GM12873 (cell line): ENCODE measurements at regions not wholly inside any gene's neighbourhood (a gene's known extent, or its start where the extent isn't known, plus 50 kb on each side); places are given as distances from the start of the nearest gene placed in this dataset.

ENCODE experiments used
- CTCF ChIP-seq: IDR thresholded peaks from 2 replicates; pipeline ENCODE4 v1.5.1; 2012; ENCODE audit warnings: low read depth, mild to moderate bottlenecking, moderate library complexity, low read length, control low read depth; ENCODE audit not compliant: insufficient read depth; ENCODE audit errors: missing control alignments

- no peak for TF ChIP-seq CTCF
These were observed 325.7 kb upstream of the RGS6 start for GRCh38 chr14:71606575-71606974.

DNA sequence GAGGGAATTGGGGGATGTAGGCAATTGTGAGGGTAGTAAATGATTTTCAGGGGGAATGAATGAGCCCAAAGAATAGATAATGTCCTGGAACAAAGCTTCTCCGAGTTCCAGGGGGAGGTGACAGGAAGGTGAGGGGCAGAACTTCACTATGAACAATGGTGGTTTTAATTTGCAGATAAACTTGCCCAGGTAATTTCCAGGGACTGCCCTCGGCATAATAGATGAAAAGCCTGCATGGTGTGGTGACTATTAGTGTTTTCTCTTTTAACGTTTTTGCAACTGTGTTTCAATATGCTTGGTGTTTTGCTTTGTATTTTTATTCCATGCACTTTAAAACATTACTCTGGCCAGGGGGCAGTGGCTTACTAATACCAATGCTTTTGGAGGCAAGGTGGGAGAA, 325.2 kb upstream of the RGS6 start:
- TF ChIP-seq CTCF = no peak

- TF ChIP-seq CTCF = no peak
These were observed 322.1 kb upstream of the RGS6 start for GRCh38 chr14:71610149-71610548.

DNA sequence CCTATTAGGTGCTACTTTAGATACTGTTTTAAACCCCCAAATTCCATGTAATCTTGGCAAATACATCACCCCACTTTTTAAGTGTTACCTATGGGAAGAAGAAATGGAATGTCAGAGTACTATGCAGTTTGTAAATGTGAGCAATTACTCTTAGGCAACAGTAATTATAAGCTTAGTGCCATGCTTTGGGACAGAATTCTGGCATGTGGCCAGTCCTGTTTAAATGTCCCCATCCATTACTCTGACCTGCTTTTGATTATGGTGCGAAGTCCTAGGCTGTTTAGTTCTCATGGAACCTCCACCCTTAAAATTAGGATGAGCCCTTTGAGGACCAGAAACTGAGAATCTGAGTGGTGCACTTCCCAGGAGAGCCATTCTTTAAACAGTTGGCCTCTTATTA, 321.4 kb upstream of the RGS6 start:
- no peak for TF ChIP-seq CTCF

DNA sequence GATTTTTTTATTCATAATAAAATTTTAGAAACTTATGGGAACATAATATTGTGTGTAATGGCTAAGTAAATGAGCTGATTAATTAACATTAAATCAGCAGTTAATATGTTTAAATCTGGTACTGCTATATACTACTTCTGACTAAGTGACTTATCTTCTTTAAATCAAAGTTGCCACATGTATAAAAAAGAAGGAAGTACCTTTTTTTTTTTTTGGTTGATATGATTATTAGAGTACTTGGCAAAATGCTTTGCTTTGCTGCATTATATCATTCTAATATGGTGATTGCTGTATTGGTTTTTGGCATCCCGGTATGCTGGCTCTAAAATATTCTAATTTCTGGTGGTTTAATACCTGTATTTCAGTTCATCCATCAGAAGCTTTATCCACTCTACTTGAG, 319.1 kb upstream of the RGS6 start:
- TF ChIP-seq CTCF = no peak

DNA sequence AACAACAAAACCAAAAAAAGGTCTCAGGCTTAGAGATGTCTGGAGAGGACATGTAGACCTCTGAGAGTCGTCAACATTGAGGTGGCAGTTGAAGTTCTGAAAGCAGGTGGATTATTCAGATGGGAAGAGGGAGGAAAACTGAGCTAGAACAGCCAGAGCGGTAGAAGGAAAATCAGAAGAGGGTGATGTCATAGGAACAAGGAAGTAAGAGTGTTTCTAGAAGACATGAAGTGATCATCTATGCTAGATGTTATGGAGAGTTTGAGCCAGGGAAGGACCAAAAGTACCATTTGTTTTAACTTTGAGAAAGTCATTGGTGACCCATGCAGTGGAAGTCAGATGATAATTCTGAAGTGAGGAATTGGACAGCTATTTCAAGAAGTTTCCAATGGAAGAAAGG, 316.2 kb upstream of the RGS6 start:
- TF ChIP-seq CTCF = no peak

DNA sequence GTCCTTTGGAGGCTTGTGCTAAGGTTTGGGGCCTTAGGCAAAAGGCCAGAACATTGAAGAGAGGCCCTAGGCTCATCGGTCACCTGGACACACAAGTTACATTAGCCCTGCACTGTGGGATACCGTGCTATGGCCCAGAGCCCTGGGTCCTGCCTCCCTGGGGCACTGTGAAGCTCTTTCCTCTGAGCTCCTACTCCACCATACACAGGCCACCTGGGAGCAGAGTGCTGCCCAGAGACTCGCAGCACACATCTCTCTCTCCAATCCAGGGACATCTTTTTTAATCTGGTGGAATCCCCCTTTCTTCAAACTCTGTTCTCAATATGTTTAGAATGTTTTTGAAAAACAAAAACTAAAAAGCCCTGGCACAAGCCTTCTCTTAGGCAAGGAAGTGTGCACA, 314.2 kb upstream of the RGS6 start:
- no peak for TF ChIP-seq CTCF

GRCh38 chr14:71618716-71619115, 313.5 kb upstream of the RGS6 start:
- no peak for TF ChIP-seq CTCF
